Osteocyte (in vitro differentiated cells): ENCODE measurements at regions not wholly inside any gene's neighbourhood (a gene's known extent, or its start where the extent isn't known, plus 50 kb on each side); places are given as distances from the start of the nearest gene placed in this dataset.

ENCODE experiments used
- DNase-seq: peaks from one replicate; pipeline ENCODE4 v3.0.0; 2021; ENCODE audit warnings: mixed read lengths; ENCODE audit not compliant: unreplicated experiment; ENCODE audit errors: extremely low spot score
- H3K27ac Mint-ChIP-seq: one replicate; pipeline ENCODE4 v1.8.0; 2021; ENCODE audit warnings: mild to moderate bottlenecking, mixed read lengths; ENCODE audit not compliant: unreplicated experiment
- H3K27me3 Mint-ChIP-seq: one replicate; pipeline ENCODE4 v1.8.0; 2021; ENCODE audit warnings: mixed read lengths; ENCODE audit not compliant: unreplicated experiment
- H3K36me3 Mint-ChIP-seq: one replicate; pipeline ENCODE4 v1.8.0; 2021; ENCODE audit warnings: mixed read lengths; ENCODE audit not compliant: unreplicated experiment
- H3K4me1 Mint-ChIP-seq: one replicate; pipeline ENCODE4 v1.8.0; 2021; ENCODE audit warnings: mixed read lengths; ENCODE audit not compliant: unreplicated experiment
- H3K4me3 Mint-ChIP-seq: one replicate; pipeline ENCODE4 v1.8.0; 2021; ENCODE audit warnings: mild to moderate bottlenecking, moderate library complexity, mixed read lengths; ENCODE audit not compliant: unreplicated experiment
- H3K9me3 Mint-ChIP-seq: one replicate; pipeline ENCODE4 v1.8.0; 2021; ENCODE audit warnings: mixed read lengths; ENCODE audit not compliant: unreplicated experiment
- TF ChIP-seq, protein P1 (sequence below): fragments of 200-600 bp; sonication (generic); IDR thresholded peaks from 2 replicates; pipeline ENCODE4 v1.5.0; 2021; ENCODE audit warnings: antibody characterized with exemption, mild to moderate bottlenecking, moderate library complexity

DNA sequence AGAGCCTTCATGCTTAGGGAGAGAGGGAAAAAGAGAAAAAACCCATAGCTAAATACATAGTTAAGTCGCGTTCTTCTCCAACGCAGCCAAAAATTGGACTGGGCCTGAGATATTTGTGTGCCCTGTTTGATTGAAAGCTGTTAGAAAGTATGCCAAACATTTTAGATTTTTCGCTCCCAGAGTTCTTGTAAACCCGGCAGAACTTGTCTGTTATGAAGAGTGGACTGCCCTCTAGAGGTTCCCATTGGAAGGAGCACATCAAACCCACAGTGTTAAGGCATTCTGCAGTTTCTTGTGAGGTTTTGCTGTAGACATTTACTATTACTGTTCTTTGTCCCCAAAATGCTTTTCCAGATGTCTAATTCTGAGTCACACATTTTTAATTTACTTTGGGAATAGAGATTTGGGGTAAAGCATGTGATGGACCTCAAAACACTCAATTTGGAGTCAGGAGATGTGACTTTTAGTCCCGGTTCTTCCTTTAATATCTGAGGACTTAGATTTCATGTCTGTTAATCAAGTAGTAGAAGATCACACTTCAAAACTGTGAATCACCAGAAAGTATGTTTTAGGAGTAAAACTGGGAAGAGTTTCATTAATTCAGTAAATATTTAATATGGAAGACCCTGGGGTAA, 96.6 kb downstream of the PCSK1 start:
- H3K4me1 Mint-ChIP-seq: peaks cover 40% of the 10 kb centered on the region
- no peaks in the 10 kb centered on the region for H3K9me3 Mint-ChIP-seq
- TF ChIP-seq, protein P1, sequence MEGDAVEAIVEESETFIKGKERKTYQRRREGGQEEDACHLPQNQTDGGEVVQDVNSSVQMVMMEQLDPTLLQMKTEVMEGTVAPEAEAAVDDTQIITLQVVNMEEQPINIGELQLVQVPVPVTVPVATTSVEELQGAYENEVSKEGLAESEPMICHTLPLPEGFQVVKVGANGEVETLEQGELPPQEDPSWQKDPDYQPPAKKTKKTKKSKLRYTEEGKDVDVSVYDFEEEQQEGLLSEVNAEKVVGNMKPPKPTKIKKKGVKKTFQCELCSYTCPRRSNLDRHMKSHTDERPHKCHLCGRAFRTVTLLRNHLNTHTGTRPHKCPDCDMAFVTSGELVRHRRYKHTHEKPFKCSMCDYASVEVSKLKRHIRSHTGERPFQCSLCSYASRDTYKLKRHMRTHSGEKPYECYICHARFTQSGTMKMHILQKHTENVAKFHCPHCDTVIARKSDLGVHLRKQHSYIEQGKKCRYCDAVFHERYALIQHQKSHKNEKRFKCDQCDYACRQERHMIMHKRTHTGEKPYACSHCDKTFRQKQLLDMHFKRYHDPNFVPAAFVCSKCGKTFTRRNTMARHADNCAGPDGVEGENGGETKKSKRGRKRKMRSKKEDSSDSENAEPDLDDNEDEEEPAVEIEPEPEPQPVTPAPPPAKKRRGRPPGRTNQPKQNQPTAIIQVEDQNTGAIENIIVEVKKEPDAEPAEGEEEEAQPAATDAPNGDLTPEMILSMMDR: peak; percentile 92
- H3K27me3 Mint-ChIP-seq: no peaks in the 10 kb centered on the region
- no peak overlapping the region for H3K4me3 Mint-ChIP-seq
- no peak for DNase-seq
- no peak overlapping the region for H3K27ac Mint-ChIP-seq
- H3K36me3 Mint-ChIP-seq: no peaks in the 10 kb centered on the region

- H3K9me3 Mint-ChIP-seq: no peaks in the 10 kb centered on the region
- TF ChIP-seq, protein P1: no peak
- H3K4me1 Mint-ChIP-seq: peaks cover 43% of the 10 kb centered on the region
- no peaks in the 10 kb centered on the region for H3K27me3 Mint-ChIP-seq
- H3K36me3 Mint-ChIP-seq: no peaks in the 10 kb centered on the region
- H3K27ac Mint-ChIP-seq: no peak overlapping the region
- no peak overlapping the region for H3K4me3 Mint-ChIP-seq
- DNase-seq: no peak
Measured at GRCh38 chr5:96335873-96336272, 97.2 kb downstream of the PCSK1 start.

DNA sequence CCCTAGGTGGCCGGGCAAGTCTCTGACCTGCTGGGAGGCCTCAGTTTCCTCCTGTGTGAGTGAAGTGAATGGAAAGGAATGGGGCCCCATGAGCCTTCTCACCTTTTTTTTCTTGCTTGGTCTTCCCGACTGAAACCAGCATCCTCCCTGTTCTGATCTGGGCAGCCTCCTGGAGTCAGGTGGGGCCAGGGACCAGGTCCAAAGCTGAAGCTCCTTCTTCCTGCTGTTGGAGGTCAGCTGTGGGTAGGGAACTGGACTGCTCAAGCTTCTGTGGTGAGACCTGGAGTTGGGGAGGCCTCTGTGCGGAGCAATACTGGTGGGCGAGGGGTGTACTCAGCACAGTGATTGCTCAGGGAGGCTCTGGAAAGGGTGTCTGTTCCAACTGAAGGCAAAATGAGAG, 99.7 kb downstream of the PCSK1 start:
- H3K27me3 Mint-ChIP-seq: no peaks in the 10 kb centered on the region
- H3K4me3 Mint-ChIP-seq: no peak overlapping the region
- peaks cover 59% of the 10 kb centered on the region for H3K4me1 Mint-ChIP-seq
- peak overlapping the region; percentile 64 for H3K27ac Mint-ChIP-seq
- DNase-seq: no peak
- H3K9me3 Mint-ChIP-seq: no peaks in the 10 kb centered on the region
- H3K36me3 Mint-ChIP-seq: no peaks in the 10 kb centered on the region
- TF ChIP-seq, protein P1: no peak

GRCh38 chr5:96332535-96333366, 100.3 kb downstream of the PCSK1 start:
- Mint-ChIP-seq H3K27ac (peak overlapping the region; percentile 64), H3K9me3 (no peaks in the 10 kb centered on the region), H3K27me3 (no peaks in the 10 kb centered on the region), H3K4me3 (no peak overlapping the region), H3K36me3 (no peaks in the 10 kb centered on the region), H3K4me1 (peaks cover 62% of the 10 kb centered on the region)
- no peak for DNase-seq
- TF ChIP-seq, protein P1: no peak

DNA sequence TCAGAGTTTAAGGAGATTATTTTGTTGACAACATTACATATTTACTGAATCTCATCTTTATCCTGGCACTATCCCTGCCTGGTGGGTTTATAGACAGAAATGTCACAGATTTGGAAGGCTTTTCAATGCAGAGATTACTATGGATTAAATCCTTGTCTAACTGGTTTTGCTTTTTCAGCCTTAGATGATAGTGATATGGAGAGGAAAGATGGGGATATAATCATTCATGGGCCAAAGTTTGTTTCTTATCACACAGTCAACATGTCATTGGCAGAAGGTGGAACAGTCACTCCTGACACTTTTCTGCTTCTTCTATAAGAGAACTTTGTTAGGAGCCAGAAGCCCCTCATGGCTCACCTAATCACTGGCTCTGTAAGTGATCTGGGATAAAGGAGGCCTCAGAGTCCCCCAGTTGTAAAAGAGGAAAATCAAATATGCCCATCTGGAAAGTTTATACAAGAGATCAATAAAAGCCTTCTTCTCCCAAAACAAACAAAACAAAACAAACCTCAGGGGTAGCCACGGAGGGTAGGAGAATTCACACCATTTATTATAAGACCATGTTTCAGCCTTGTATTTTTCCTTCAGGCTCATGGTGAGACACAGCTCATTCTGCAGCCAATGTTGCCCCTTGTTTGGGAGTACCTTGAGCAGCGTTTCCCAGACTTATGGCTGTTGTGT, 101.2 kb downstream of the PCSK1 start:
- Mint-ChIP-seq H3K4me1 (peaks cover 64% of the 10 kb centered on the region), H3K36me3 (no peaks in the 10 kb centered on the region), H3K9me3 (no peaks in the 10 kb centered on the region), H3K27me3 (no peaks in the 10 kb centered on the region), H3K27ac (peak overlapping the region; percentile 32), H3K4me3 (no peak overlapping the region)
- TF ChIP-seq, protein P1: no peak
- DNase-seq: no peak
